Stromal cell of bone marrow (primary cell): ENCODE measurements at regions not wholly inside any gene's neighbourhood (a gene's known extent, or its start where the extent isn't known, plus 50 kb on each side); places are given as distances from the start of the nearest gene placed in this dataset.
"Not testable (repeated sequence)": the region's sequence is repeated elsewhere in the genome, so short reads cannot be mapped to it uniquely, and the experiment has no call there.

Source experiments
- DNase-seq: peaks from one replicate; pipeline ENCODE4 v3.0.0-alpha.2; 2012; ENCODE audit warnings: low read depth

- DNase-seq: no peak
Observed at GRCh38 chr3:99315896-99316295, 322.5 kb upstream of the COL8A1 start.

GRCh38 chr3:99313485-99313884 lies 324.9 kb upstream of the COL8A1 start:
- no peak for DNase-seq

- DNase-seq: no peak
Observed at GRCh38 chr3:99298661-99299060, 339.7 kb upstream of the COL8A1 start.

- DNase-seq: no peak
Observed at GRCh38 chr3:99295836-99296235, 342.6 kb upstream of the COL8A1 start.

- DNase-seq: not testable (repeated sequence)
Observed at GRCh38 chr3:99294092-99294491, 344.3 kb upstream of the COL8A1 start.

- no peak for DNase-seq
Observed at GRCh38 chr3:99287876-99288275, 350.5 kb upstream of the COL8A1 start.

- DNase-seq: no peak
Observed at GRCh38 chr3:99286266-99286845, 352.0 kb upstream of the COL8A1 start.

- DNase-seq: no peak
Observed at GRCh38 chr3:99269606-99270351, 368.3 kb upstream of the DCBLD2 start.

- no peak for DNase-seq
Observed at GRCh38 chr3:99256788-99257187, 355.3 kb upstream of the DCBLD2 start.

- no peak for DNase-seq
Observed at GRCh38 chr3:99253963-99254355, 352.5 kb upstream of the DCBLD2 start.

GRCh38 chr3:99250821-99251355 lies 349.4 kb upstream of the DCBLD2 start:
- DNase-seq: no peak

- DNase-seq: no peak
Observed at GRCh38 chr3:99250272-99250671, 348.8 kb upstream of the DCBLD2 start.

GRCh38 chr3:99249627-99250026 lies 348.1 kb upstream of the DCBLD2 start:
- DNase-seq: no peak

GRCh38 chr3:99248913-99249312 lies 347.4 kb upstream of the DCBLD2 start:
- no peak for DNase-seq

GRCh38 chr3:99248130-99248529 lies 346.6 kb upstream of the DCBLD2 start:
- DNase-seq: no peak

- DNase-seq: no peak
Observed at GRCh38 chr3:99246010-99246654, 344.6 kb upstream of the DCBLD2 start.

- no peak for DNase-seq
Observed at GRCh38 chr3:99242271-99242670, 340.8 kb upstream of the DCBLD2 start.

GRCh38 chr3:99240700-99241099 lies 339.2 kb upstream of the DCBLD2 start:
- no peak for DNase-seq

GRCh38 chr3:99236576-99236975 lies 335.1 kb upstream of the DCBLD2 start:
- DNase-seq: no peak

GRCh38 chr3:99232696-99233095 lies 331.2 kb upstream of the DCBLD2 start:
- no peak for DNase-seq

- DNase-seq: no peak
Observed at GRCh38 chr3:99218468-99218867, 317.0 kb upstream of the DCBLD2 start.

GRCh38 chr3:99212969-99213368 lies 311.5 kb upstream of the DCBLD2 start:
- DNase-seq: no peak

GRCh38 chr3:99211309-99211708 lies 309.8 kb upstream of the DCBLD2 start:
- no peak for DNase-seq
